ENCODE measurements at regions not wholly inside any gene's neighbourhood (a gene's known extent, or its start where the extent isn't known, plus 50 kb on each side); places are given as distances from the start of the nearest gene placed in this dataset.
A peak's percentile ranks its signal among the peaks of the same experiment; 100 is the strongest.

GRCh38 chr2:120606931-120607330 lies 128.7 kb upstream of the GLI2 start:
- Histone ChIP-seq H3K18ac (ENCODE audit: low read depth in 1 of 2, low read length in 2 of 2) (no peak overlapping the region), H4K8ac (ENCODE audit: low read length) (no peak overlapping the region), H3K9ac (ENCODE audit: low read length) (no peak overlapping the region), H3K4me1 (ENCODE audit: control insufficient read depth, insufficient read depth, low read depth, low read length) (no peaks in the 10 kb centered on the region), H3K9me3 (ENCODE audit: control insufficient read depth, low read length) (no peaks in the 10 kb centered on the region), H3K4me2 (ENCODE audit: low read length, poor library complexity, severe bottlenecking) (no peak overlapping the region), H3K14ac (ENCODE audit: low read length in 2 of 2) (peak overlapping the region in 1 of 2 experiments; percentile 49), H2BK15ac (ENCODE audit: low read depth, poor library complexity, severe bottlenecking) (no peak overlapping the region), H2BK120ac (ENCODE audit: low read depth, low read length) (no peak overlapping the region), H2AK5ac (ENCODE audit: low read length, severe bottlenecking) (no peak overlapping the region), H2AFZ (ENCODE audit: low read depth, low read length) (no peak overlapping the region), H4K91ac (ENCODE audit: low read length) (no peak overlapping the region), H2BK5ac (ENCODE audit: low read depth, low read length, poor library complexity, severe bottlenecking) (no peak overlapping the region), H3K23ac (ENCODE audit: low read length in 2 of 2) (no peak overlapping the region), H3K27ac (ENCODE audit: low read length, poor library complexity, severe bottlenecking) (no peak overlapping the region), H3K4ac (ENCODE audit: low read depth in 1 of 2, low read length in 2 of 2) (no peak overlapping the region), H3K79me1 (replicated peaks; ENCODE audit: low read length, poor library complexity, severe bottlenecking) (no peaks in the 10 kb centered on the region), H3K4me3 (ENCODE audit: insufficient read depth in 1 of 2, low read depth in 1 of 2, low read length in 2 of 2) (no peak overlapping the region), H3K36me3 (ENCODE audit: control insufficient read depth in 1 of 2, insufficient read depth in 2 of 2, low read depth in 1 of 2, low read length in 2 of 2) (no peaks in the 10 kb centered on the region), H3K27me3 (ENCODE audit: control insufficient read depth in 1 of 2, insufficient read depth in 1 of 2, low read length in 2 of 2) (peaks cover 21 to 64% of the 10 kb centered on the region in 2 experiments), H2BK12ac (ENCODE audit: low read length in 2 of 2) (no peak overlapping the region)
- WGBS, result 82% methylated on average over 6 of the region's 6 CpGs
- DNase-seq, result no peak

GRCh38 chr2:120607506-120607905 lies 128.2 kb upstream of the GLI2 start:
- Histone ChIP-seq H3K4ac (ENCODE audit: low read depth in 1 of 2, low read length in 2 of 2) (no peak overlapping the region), H3K23ac (ENCODE audit: low read length in 2 of 2) (no peak overlapping the region), H3K36me3 (ENCODE audit: control insufficient read depth in 1 of 2, insufficient read depth in 2 of 2, low read depth in 1 of 2, low read length in 2 of 2) (no peaks in the 10 kb centered on the region), H3K27me3 (ENCODE audit: control insufficient read depth in 1 of 2, insufficient read depth in 1 of 2, low read length in 2 of 2) (peaks cover 21 to 66% of the 10 kb centered on the region in 2 experiments), H2BK120ac (ENCODE audit: low read depth, low read length) (no peak overlapping the region), H2BK15ac (ENCODE audit: low read depth, poor library complexity, severe bottlenecking) (no peak overlapping the region), H3K9ac (ENCODE audit: low read length) (no peak overlapping the region), H4K91ac (ENCODE audit: low read length) (no peak overlapping the region), H3K9me3 (ENCODE audit: control insufficient read depth, low read length) (no peaks in the 10 kb centered on the region), H2AFZ (ENCODE audit: low read depth, low read length) (no peak overlapping the region), H3K18ac (ENCODE audit: low read depth in 1 of 2, low read length in 2 of 2) (no peak overlapping the region), H3K14ac (ENCODE audit: low read length in 2 of 2) (no peak overlapping the region), H2BK12ac (ENCODE audit: low read length in 2 of 2) (no peak overlapping the region), H3K4me1 (ENCODE audit: control insufficient read depth, insufficient read depth, low read depth, low read length) (no peaks in the 10 kb centered on the region), H3K4me3 (ENCODE audit: insufficient read depth in 1 of 2, low read depth in 1 of 2, low read length in 2 of 2) (no peak overlapping the region), H4K8ac (ENCODE audit: low read length) (no peak overlapping the region), H3K27ac (ENCODE audit: low read length, poor library complexity, severe bottlenecking) (no peak overlapping the region), H2AK5ac (ENCODE audit: low read length, severe bottlenecking) (no peak overlapping the region), H2BK5ac (ENCODE audit: low read depth, low read length, poor library complexity, severe bottlenecking) (no peak overlapping the region), H3K79me1 (replicated peaks; ENCODE audit: low read length, poor library complexity, severe bottlenecking) (no peaks in the 10 kb centered on the region), H3K4me2 (ENCODE audit: low read length, poor library complexity, severe bottlenecking) (no peak overlapping the region)
- WGBS, result 67% methylated on average over 8 of the region's 8 CpGs
- DNase-seq, result no peak

GRCh38 chr2:120607996-120608395 lies 127.7 kb upstream of the GLI2 start:
- WGBS, result 95% methylated on average over 4 of the region's 4 CpGs
- Histone ChIP-seq H4K8ac (ENCODE audit: low read length) (no peak overlapping the region), H3K4ac (ENCODE audit: low read depth in 1 of 2, low read length in 2 of 2) (no peak overlapping the region), H2BK12ac (ENCODE audit: low read length in 2 of 2) (no peak overlapping the region), H2BK120ac (ENCODE audit: low read depth, low read length) (no peak overlapping the region), H2AFZ (ENCODE audit: low read depth, low read length) (no peak overlapping the region), H3K23ac (ENCODE audit: low read length in 2 of 2) (no peak overlapping the region), H4K91ac (ENCODE audit: low read length) (no peak overlapping the region), H3K79me1 (replicated peaks; ENCODE audit: low read length, poor library complexity, severe bottlenecking) (no peaks in the 10 kb centered on the region), H3K27me3 (ENCODE audit: control insufficient read depth in 1 of 2, insufficient read depth in 1 of 2, low read length in 2 of 2) (peaks cover 23 to 70% of the 10 kb centered on the region in 2 experiments), H3K36me3 (ENCODE audit: control insufficient read depth in 1 of 2, insufficient read depth in 2 of 2, low read depth in 1 of 2, low read length in 2 of 2) (no peaks in the 10 kb centered on the region), H2AK5ac (ENCODE audit: low read length, severe bottlenecking) (no peak overlapping the region), H3K18ac (ENCODE audit: low read depth in 1 of 2, low read length in 2 of 2) (no peak overlapping the region), H3K9me3 (ENCODE audit: control insufficient read depth, low read length) (no peaks in the 10 kb centered on the region), H3K4me2 (ENCODE audit: low read length, poor library complexity, severe bottlenecking) (no peak overlapping the region), H2BK15ac (ENCODE audit: low read depth, poor library complexity, severe bottlenecking) (no peak overlapping the region), H3K14ac (ENCODE audit: low read length in 2 of 2) (peak overlapping the region in 1 of 2 experiments; percentile 55), H3K4me3 (ENCODE audit: insufficient read depth in 1 of 2, low read depth in 1 of 2, low read length in 2 of 2) (no peak overlapping the region), H3K4me1 (ENCODE audit: control insufficient read depth, insufficient read depth, low read depth, low read length) (no peaks in the 10 kb centered on the region), H3K27ac (ENCODE audit: low read length, poor library complexity, severe bottlenecking) (no peak overlapping the region), H3K9ac (ENCODE audit: low read length) (no peak overlapping the region), H2BK5ac (ENCODE audit: low read depth, low read length, poor library complexity, severe bottlenecking) (peak overlapping the region; percentile 9)
- no peak for DNase-seq

DNA sequence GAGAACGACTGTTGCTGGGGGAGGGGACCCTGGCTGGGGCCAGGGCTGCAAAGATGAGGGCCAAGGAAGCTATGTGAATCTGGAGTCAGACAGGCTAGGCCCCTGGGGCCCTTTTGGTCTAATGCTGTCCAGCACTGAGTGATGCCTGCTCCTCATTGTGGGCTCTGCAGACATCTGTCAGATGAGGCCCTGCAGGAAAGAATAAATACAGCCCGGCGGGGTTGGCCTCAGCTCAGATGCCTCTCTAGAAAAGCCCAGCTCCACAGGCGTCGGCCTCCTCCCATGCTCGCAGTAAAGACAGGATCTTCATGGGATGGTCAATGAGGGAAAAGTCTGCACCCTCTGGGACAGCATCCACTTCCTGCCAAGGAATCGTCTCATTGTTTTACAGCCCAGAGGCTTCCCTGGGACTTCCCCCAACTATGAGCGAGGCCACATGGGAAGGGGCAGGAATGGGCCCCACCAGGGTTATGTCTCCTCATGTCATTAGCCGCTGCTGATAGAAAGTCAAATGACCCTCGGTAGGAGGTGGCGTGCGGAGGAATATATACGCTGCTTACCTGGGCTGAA lies 125.8 kb upstream of the GLI2 start:
- peaks cover 25 to 87% of the 10 kb centered on the region in 2 experiments for H3K27me3 ChIP-seq (ENCODE audit: control insufficient read depth in 1 of 2, insufficient read depth in 1 of 2, low read length in 2 of 2)
- H3K4me1 ChIP-seq (ENCODE audit: control insufficient read depth, insufficient read depth, low read depth, low read length), result peaks cover 3% of the 10 kb centered on the region
- no peak overlapping the region for H3K18ac ChIP-seq (ENCODE audit: low read depth in 1 of 2, low read length in 2 of 2)
- H2AK5ac ChIP-seq (ENCODE audit: low read length, severe bottlenecking), result no peak overlapping the region
- no peaks in the 10 kb centered on the region for H3K36me3 ChIP-seq (ENCODE audit: control insufficient read depth in 1 of 2, insufficient read depth in 2 of 2, low read depth in 1 of 2, low read length in 2 of 2)
- H2BK5ac ChIP-seq (ENCODE audit: low read depth, low read length, poor library complexity, severe bottlenecking), result no peak overlapping the region
- H2BK15ac ChIP-seq (ENCODE audit: low read depth, poor library complexity, severe bottlenecking), result no peak overlapping the region
- no peak overlapping the region for H3K4me2 ChIP-seq (ENCODE audit: low read length, poor library complexity, severe bottlenecking)
- no peak overlapping the region for H4K8ac ChIP-seq (ENCODE audit: low read length)
- H2AFZ ChIP-seq (ENCODE audit: low read depth, low read length), result no peak overlapping the region
- H3K23ac ChIP-seq (ENCODE audit: low read length in 2 of 2), result no peak overlapping the region
- H3K4ac ChIP-seq (ENCODE audit: low read depth in 1 of 2, low read length in 2 of 2), result no peak overlapping the region
- WGBS, result 87% methylated on average over 13 of the region's 13 CpGs
- H2BK120ac ChIP-seq (ENCODE audit: low read depth, low read length), result no peak overlapping the region
- DNase-seq, result no peak
- no peak overlapping the region for H2BK12ac ChIP-seq (ENCODE audit: low read length in 2 of 2)
- no peak overlapping the region for H3K9ac ChIP-seq (ENCODE audit: low read length)
- H3K79me1 ChIP-seq (replicated peaks; ENCODE audit: low read length, poor library complexity, severe bottlenecking), result no peaks in the 10 kb centered on the region
- no peak overlapping the region for H3K27ac ChIP-seq (ENCODE audit: low read length, poor library complexity, severe bottlenecking)
- no peak overlapping the region for H4K91ac ChIP-seq (ENCODE audit: low read length)
- H3K4me3 ChIP-seq (ENCODE audit: insufficient read depth in 1 of 2, low read depth in 1 of 2, low read length in 2 of 2), result no peak overlapping the region
- no peak overlapping the region for H3K14ac ChIP-seq (ENCODE audit: low read length in 2 of 2)
- H3K9me3 ChIP-seq (ENCODE audit: control insufficient read depth, low read length), result no peaks in the 10 kb centered on the region

All from mesenchymal stem cell (in vitro differentiated cells and primary cell).